HCT116 (cell line): ENCODE measurements at regions not wholly inside any gene's neighbourhood (a gene's known extent, or its start where the extent isn't known, plus 50 kb on each side); places are given as distances from the start of the nearest gene placed in this dataset.

Experiments used
- ATAC-seq: fragments of 200-7000 bp; cut with Tn5 transposase; 2 replicates; pipeline ENCODE4 v1.9.1; 2020; ENCODE audit warnings: mild to moderate bottlenecking, moderate library complexity
- BruUV-seq: library from RNA; stranded (reverse); fragments of 400-500 nt; replicated peaks from 2 replicates; lab custom pipeline; 2021; lab: Mats Ljungman, UMichigan
- CTCF ChIA-PET: fragments of 300-600 bp; sonication (Branson Sonifier 250); formaldehyde crosslinking; loops from one replicate; lab custom pipeline; 2021; ENCODE audit warnings: antibody characterized with exemption; lab: Charles Lee
- POLR2A ChIA-PET: fragments of 300-600, 350-600 bp; sonication (Branson Sonifier 250); formaldehyde crosslinking; loops from one replicate; lab custom pipeline; 2021; ENCODE audit warnings: antibody characterized with exemption; lab: Charles Lee
- RAD21 ChIA-PET, 2 experiments: fragments of 300-600 bp; sonication (Branson Sonifier 250); formaldehyde crosslinking; loops; one replicate each; lab custom pipeline; 2023; ENCODE audit warnings: low total read pairs in 2 of 2; ENCODE audit not compliant: uncharacterized antibody in 2 of 2, unreplicated experiment in 2 of 2, low non-redundant PET in 1 of 2; lab: Charles Lee
- DNase-seq: peaks from one replicate; pipeline ENCODE4 v3.0.0-alpha.2; 2010; ENCODE audit warnings: low read depth, low spot score
- H2AFZ ChIP-seq: fragments of 200-600 bp; shearing (Covaris generic), sonication (generic); 2 replicates; pipeline ENCODE4 v1.6.1; 2017; ENCODE audit warnings: low read depth, mixed run types, mixed read lengths, antibody characterized with exemption, low read length; ENCODE audit not compliant: poor library complexity, severe bottlenecking
- H3K27ac ChIP-seq: 2 replicates; pipeline ENCODE4 v1.5.1; 2012; ENCODE audit warnings: low read depth, low read length
- H3K27me3 ChIP-seq: fragments of 200-600 bp; sonication (generic); 2 replicates; pipeline ENCODE4 v1.6.1; 2016; ENCODE audit warnings: mixed run types, low read length, mixed read lengths; ENCODE audit not compliant: insufficient read depth
- H3K36me3 ChIP-seq, 2 experiments: fragments of 200-500 bp in 1 of 2; fragments of 200-600 bp in 1 of 2; sonication (Bioruptor generic) in 1 of 2; sonication (generic) in 1 of 2; 2 replicates each; pipeline versions ENCODE4 v1.5.1 to v1.6.1; 2014 to 2016; ENCODE audit warnings: low read length in 2 of 2, inconsistent platforms in 1 of 2, mixed read lengths in 1 of 2, mixed run types in 1 of 2; ENCODE audit not compliant: insufficient read depth in 2 of 2, control insufficient read depth in 1 of 2
- H3K4me1 ChIP-seq, 2 experiments: fragments of 200-600 bp in 1 of 2; sonication (generic) in 1 of 2; 2 replicates each; pipeline versions ENCODE4 v1.5.1 to v1.6.1; 2012 to 2017; ENCODE audit warnings: low read length in 2 of 2, inconsistent platforms in 1 of 2, mild to moderate bottlenecking in 1 of 2, mixed read lengths in 1 of 2, mixed run types in 1 of 2, moderate library complexity in 1 of 2; ENCODE audit not compliant: insufficient read depth in 2 of 2, control insufficient read depth in 1 of 2
- H3K4me2 ChIP-seq: fragments of 200-600 bp; sonication (generic); 2 replicates; pipeline ENCODE4 v1.6.1; 2017; ENCODE audit warnings: mixed run types, low read length, mixed read lengths
- H3K4me3 ChIP-seq, 2 experiments: fragments of 200-600 bp in 1 of 2; sonication (generic) in 1 of 2; replicated peaks in 1 of 2; 2 replicates each; pipeline ENCODE4 v1.5.1; 2011 to 2016; ENCODE audit warnings: low read length in 2 of 2, control low read depth in 1 of 2, low read depth in 1 of 2, mild to moderate bottlenecking in 1 of 2, mixed read lengths in 1 of 2, mixed run types in 1 of 2
- H3K79me2 ChIP-seq: fragments of 200-600 bp; sonication (generic); 2 replicates; pipeline ENCODE4 v1.6.1; 2017; ENCODE audit warnings: mild to moderate bottlenecking, mixed run types, low read length, moderate library complexity, mixed read lengths; ENCODE audit not compliant: insufficient read depth
- H3K9ac ChIP-seq: fragments of 200-600 bp; sonication (generic); 2 replicates; pipeline ENCODE4 v1.6.1; 2016; ENCODE audit warnings: low read length, mixed read lengths
- H3K9me2 ChIP-seq: fragments of 200-600 bp; sonication (generic), shearing (Covaris generic); 2 replicates; pipeline ENCODE4 v1.6.1; 2017; ENCODE audit warnings: mixed run types, mild to moderate bottlenecking, moderate library complexity; ENCODE audit not compliant: insufficient read depth
- H3K9me3 ChIP-seq, 2 experiments: fragments of 200-500 bp in 1 of 2; fragments of 200-600 bp in 1 of 2; sonication (Bioruptor generic) in 1 of 2; sonication (generic) in 1 of 2; 2 replicates each; pipeline ENCODE4 v1.6.1; 2014 to 2017; ENCODE audit warnings: low read length in 2 of 2, mixed read lengths in 2 of 2, inconsistent platforms in 1 of 2, low read depth in 1 of 2, mild to moderate bottlenecking in 1 of 2, mixed run types in 1 of 2, moderate library complexity in 1 of 2; ENCODE audit not compliant: control insufficient read depth in 1 of 2, insufficient read depth in 1 of 2
- H4K20me1 ChIP-seq: fragments of 200-600 bp; sonication (generic), shearing (Covaris generic); 2 replicates; pipeline ENCODE4 v1.6.1; 2017; ENCODE audit warnings: mixed run types, mild to moderate bottlenecking, moderate library complexity; ENCODE audit not compliant: insufficient read depth
- CEBPB ChIP-seq: IDR thresholded peaks from 2 replicates; pipeline ENCODE4 v1.6.1; 2012; ENCODE audit warnings: low read depth
- CTCF ChIP-seq, 3 experiments: fragments of 200-600 bp in 1 of 3; sonication (generic) in 1 of 3; IDR thresholded peaks in 2 of 3; conservative IDR thresholded peaks in 1 of 3; 2 replicates each; pipeline ENCODE4 v1.5.1; 2012 to 2017; ENCODE audit warnings: low read depth in 2 of 3, low read length in 2 of 3, antibody characterized with exemption in 1 of 3, borderline replicate concordance in 1 of 3, control low read depth in 1 of 3, mild to moderate bottlenecking in 1 of 3, mixed read lengths in 1 of 3, mixed run types in 1 of 3, moderate library complexity in 1 of 3; ENCODE audit not compliant: insufficient read depth in 1 of 3
- EZH2phosphoT487 ChIP-seq: fragments of 200-600 bp; IDR thresholded peaks from 2 replicates; pipeline ENCODE4 v1.6.1; 2018; ENCODE audit warnings: antibody characterized with exemption, borderline replicate concordance
- JUND ChIP-seq: IDR thresholded peaks from 2 replicates; pipeline ENCODE4 v1.6.1; 2012
- POLR2A ChIP-seq: IDR thresholded peaks from 2 replicates; pipeline ENCODE4 v1.7.0; 2011; ENCODE audit warnings: borderline replicate concordance; ENCODE audit not compliant: insufficient read depth, insufficient read length; ENCODE audit errors: extremely low read depth
- POLR2AphosphoS5 ChIP-seq: IDR thresholded peaks from 2 replicates; pipeline ENCODE4 v1.6.1; 2011; ENCODE audit warnings: mild to moderate bottlenecking, low read depth, low read length, moderate library complexity
- REST ChIP-seq: IDR thresholded peaks from 2 replicates; pipeline ENCODE4 v1.6.1; 2012; ENCODE audit warnings: low read depth
- SP1 ChIP-seq: IDR thresholded peaks from 2 replicates; pipeline ENCODE4 v1.6.1; 2012; ENCODE audit warnings: low read depth
- intact Hi-C: fragments of 100-400 bp; cut with micrococcal nuclease; formaldehyde crosslinking; loops from 2 replicates; pipeline ENCODE4 v1.10.0; 2022

- no peak for TF ChIP-seq REST
- TF ChIP-seq CTCF (IDR thresholded peaks at IDR 0.05 in 2 of 3, conservative IDR thresholded peaks at IDR 0.05 in 1 of 3; ENCODE audit: borderline replicate concordance in 1 of 3, insufficient read depth in 1 of 3, low read depth in 2 of 3, low read length in 2 of 3) = no peak
- TF ChIP-seq, all 23 proteins: peak for 0
Measured at GRCh38 chr13:94811753-94812152, 99.4 kb upstream of the SOX21 start (continued).

- no peak overlapping the region for H3K9ac ChIP-seq
- DNase-seq (no peak), ATAC-seq (no peak)
- RAD21 ChIA-PET = no interaction called here
- no peaks in the 10 kb centered on the region for H3K9me2 ChIP-seq
- no peaks in the 10 kb centered on the region for H3K36me3 ChIP-seq
- H2AFZ ChIP-seq = no peak overlapping the region
- BruUV-seq = no TSS peak
- no peaks in the 10 kb centered on the region for H3K4me1 ChIP-seq
- no peak overlapping the region for H3K4me3 ChIP-seq
- H4K20me1 ChIP-seq = no peaks in the 10 kb centered on the region
- peaks cover 19% of the 10 kb centered on the region for H3K27me3 ChIP-seq
- CTCF ChIA-PET = no interaction called here
- no peaks in the 10 kb centered on the region for H3K79me2 ChIP-seq
- H3K9me3 ChIP-seq = no peaks in the 10 kb centered on the region
- POLR2A ChIA-PET = no interaction called here
- H3K27ac ChIP-seq = no peak overlapping the region
- H3K4me2 ChIP-seq = no peak overlapping the region
- TF ChIP-seq JUND (no peak), EZH2phosphoT487 (no peak), SP1 (no peak), POLR2AphosphoS5 (no peak), CEBPB (no peak), POLR2A (no peak)
- intact Hi-C loops = no loop called here
Measured at GRCh38 chr13:94800423-94800822, 88.1 kb upstream of the SOX21 start.
